IMR-90 (cell line): ENCODE measurements at regions not wholly inside any gene's neighbourhood (a gene's known extent, or its start where the extent isn't known, plus 50 kb on each side); places are given as distances from the start of the nearest gene placed in this dataset.

Source experiments
- ATAC-seq: fragments of 200-7000 bp; cut with Tn5 transposase; 2 replicates; pipeline ENCODE4 v1.9.1; 2020; ENCODE audit warnings: low read depth, mild to moderate bottlenecking, moderate library complexity
- BruUV-seq: library from RNA; stranded (reverse); fragments of 400-500 nt; replicated peaks from 2 replicates; lab custom pipeline; 2021; lab: Mats Ljungman, UMichigan
- CTCF ChIA-PET: fragments of 300-600 bp; formaldehyde crosslinking; extraction: SDS; loops from one replicate; lab custom pipeline; 2021; ENCODE audit warnings: antibody characterized with exemption; lab: Yijun Ruan, JAX
- POLR2A ChIA-PET: fragments of 300-600 bp; sonication (Branson Sonifier 250); formaldehyde crosslinking; loops from one replicate; lab custom pipeline; 2022; ENCODE audit warnings: antibody characterized with exemption; ENCODE audit not compliant: unreplicated experiment; lab: Charles Lee
- DNase-seq: peaks from one replicate; pipeline ENCODE4 v3.0.0; 2013
- H2AFZ ChIP-seq: replicated peaks from 2 replicates; pipeline ENCODE3; 2013; ENCODE audit warnings: low read length, mild to moderate bottlenecking; ENCODE audit not compliant: poor library complexity
- H2AK5ac ChIP-seq: 2 replicates; pipeline ENCODE4 v1.6.1; 2013; ENCODE audit warnings: low read depth, low read length, inconsistent platforms
- H2AK9ac ChIP-seq: replicated peaks from 2 replicates; pipeline ENCODE3; 2013; ENCODE audit warnings: mild to moderate bottlenecking, low read depth, low read length, moderate library complexity; ENCODE audit not compliant: poor library complexity
- H2BK120ac ChIP-seq: 2 replicates; pipeline ENCODE4 v1.6.1; 2013; ENCODE audit warnings: low read depth, low read length, inconsistent platforms
- H2BK15ac ChIP-seq: 3 replicates; pipeline ENCODE4 v1.6.1; 2013; ENCODE audit warnings: low read depth, low read length, inconsistent platforms
- H2BK20ac ChIP-seq: 2 replicates; pipeline ENCODE4 v1.6.1; 2013; ENCODE audit warnings: low read depth, mild to moderate bottlenecking, inconsistent platforms, low read length, moderate library complexity
- H2BK5ac ChIP-seq: 2 replicates; pipeline ENCODE4 v1.6.1; 2013; ENCODE audit warnings: mild to moderate bottlenecking, low read depth, low read length, inconsistent platforms; ENCODE audit not compliant: poor library complexity, severe bottlenecking
- H3K14ac ChIP-seq: replicated peaks from 2 replicates; pipeline ENCODE4 v1.6.1; 2013; ENCODE audit warnings: low read depth, low read length, inconsistent platforms
- H3K18ac ChIP-seq: 2 replicates; pipeline ENCODE4 v1.6.1; 2013; ENCODE audit warnings: low read depth, low read length, control low read depth
- H3K23ac ChIP-seq: 2 replicates; pipeline ENCODE4 v1.6.1; 2013; ENCODE audit warnings: low read depth, low read length, inconsistent platforms
- H3K27ac ChIP-seq: 2 replicates; pipeline ENCODE4 v1.5.1; 2013; ENCODE audit warnings: mild to moderate bottlenecking, control low read depth, low read length; ENCODE audit not compliant: insufficient read depth
- H3K27me3 ChIP-seq: 2 replicates; pipeline ENCODE4 v1.6.1; 2013; ENCODE audit warnings: low read length; ENCODE audit not compliant: control insufficient read depth, insufficient read depth
- H3K36me3 ChIP-seq: 2 replicates; pipeline ENCODE4 v1.6.1; 2013; ENCODE audit warnings: low read length, mixed read lengths; ENCODE audit not compliant: control insufficient read depth, insufficient read depth
- H3K4ac ChIP-seq: 2 replicates; pipeline ENCODE4 v1.6.1; 2013; ENCODE audit warnings: low read depth, low read length, inconsistent platforms
- H3K4me1 ChIP-seq: 2 replicates; pipeline ENCODE4 v1.6.1; 2013; ENCODE audit warnings: low read length, mixed read lengths; ENCODE audit not compliant: control insufficient read depth, insufficient read depth
- H3K4me2 ChIP-seq: 2 replicates; pipeline ENCODE4 v1.6.1; 2013; ENCODE audit warnings: low read depth, mild to moderate bottlenecking, control low read depth, low read length, moderate library complexity
- H3K4me3 ChIP-seq: 2 replicates; pipeline ENCODE4 v1.5.1; 2013; ENCODE audit warnings: low read depth, mild to moderate bottlenecking, control low read depth, low read length, moderate library complexity; ENCODE audit not compliant: insufficient read depth
- H3K56ac ChIP-seq: 2 replicates; pipeline ENCODE4 v1.6.1; 2013; ENCODE audit warnings: low read length, inconsistent platforms; ENCODE audit not compliant: insufficient read depth; ENCODE audit errors: extremely low read depth
- H3K79me1 ChIP-seq, 2 experiments: 2 replicates each; pipeline ENCODE4 v1.6.1; 2013; ENCODE audit warnings: low read length in 2 of 2, inconsistent platforms in 1 of 2, low read depth in 1 of 2
- H3K9ac ChIP-seq: 2 replicates; pipeline ENCODE4 v1.6.1; 2013; ENCODE audit warnings: low read depth, low read length, control low read depth
- H3K9me1 ChIP-seq: 2 replicates; pipeline ENCODE4 v1.6.1; 2013; ENCODE audit warnings: low read length, inconsistent platforms; ENCODE audit not compliant: insufficient read depth
- H3K9me3 ChIP-seq: 2 replicates; pipeline ENCODE4 v1.6.1; 2013; ENCODE audit warnings: low read length; ENCODE audit not compliant: control insufficient read depth, insufficient read depth
- H4K20me1 ChIP-seq: 2 replicates; pipeline ENCODE4 v1.6.1; 2013; ENCODE audit warnings: low read length, inconsistent platforms; ENCODE audit not compliant: insufficient read depth
- H4K5ac ChIP-seq: 2 replicates; pipeline ENCODE4 v1.6.1; 2013; ENCODE audit warnings: mild to moderate bottlenecking, low read depth, low read length, control low read depth
- H4K8ac ChIP-seq, 2 experiments: 2 replicates each; pipeline ENCODE4 v1.6.1; 2013; ENCODE audit warnings: low read depth in 2 of 2, low read length in 2 of 2, control low read depth in 1 of 2, inconsistent platforms in 1 of 2
- H4K91ac ChIP-seq: 2 replicates; pipeline ENCODE4 v1.6.1; 2013; ENCODE audit warnings: low read depth, low read length, inconsistent platforms; ENCODE audit not compliant: insufficient read depth
- CEBPB ChIP-seq: IDR thresholded peaks from 2 replicates; pipeline ENCODE4 v1.6.1; 2012; ENCODE audit warnings: low read depth, low read length, improper control_type of control experiment
- CHD1 ChIP-seq: IDR thresholded peaks from 2 replicates; pipeline ENCODE4 v1.6.1; 2012; ENCODE audit warnings: low read depth, low read length, improper control_type of control experiment
- MAFK ChIP-seq: IDR thresholded peaks from 2 replicates; pipeline ENCODE4 v1.6.1; 2012; ENCODE audit warnings: low read depth, low read length, improper control_type of control experiment
- MAZ ChIP-seq: IDR thresholded peaks from 2 replicates; pipeline ENCODE4 v1.6.1; 2012; ENCODE audit warnings: low read depth, mild to moderate bottlenecking, low read length, improper control_type of control experiment, moderate library complexity, borderline replicate concordance
- POLR2A ChIP-seq: IDR thresholded peaks from 2 replicates; pipeline ENCODE4 v1.6.1; 2012; ENCODE audit warnings: mild to moderate bottlenecking, low read depth, low read length
- RFX5 ChIP-seq: IDR thresholded peaks from 2 replicates; pipeline ENCODE4 v1.8.0; 2012; ENCODE audit warnings: low read depth, mild to moderate bottlenecking, low read length, moderate library complexity
- SMC3 ChIP-seq: fragments of 150-350 bp; IDR thresholded peaks from 2 replicates; pipeline ENCODE4 v1.6.1; 2016; ENCODE audit warnings: low read depth, mild to moderate bottlenecking, antibody characterized with exemption, low read length, moderate library complexity
- WGBS, 2 experiments: methylation state at CpG; one replicate each; pipeline versions ENCODE4 v1.1.5 to v1.1.7; 2013; ENCODE audit warnings: missing lambda C conversion rate in 2 of 2; ENCODE audit not compliant: insufficient read length in 1 of 2; ENCODE audit errors: extremely low coverage in 2 of 2; 5-methylcytosine and 5-hydroxymethylcytosine counted together
- dilution Hi-C: fragments of 300-500 bp; cut with HindIII; formaldehyde crosslinking; loops from one replicate; pipeline ENCODE4 v1.14.3; 2018; ENCODE audit warnings: low sequenced_read_pairs; ENCODE audit not compliant: unreplicated experiment
- in situ Hi-C: fragments of 300-500 bp; cut with MboI; formaldehyde crosslinking; loops from 3 replicates; pipeline ENCODE4 v1.14.3; 2019; ENCODE audit warnings: low sequenced_read_pairs, inconsistent platforms, mixed read lengths
- intact Hi-C: fragments of 100-400 bp; cut with micrococcal nuclease; formaldehyde crosslinking; loops from 2 replicates; pipeline ENCODE4 v1.10.0; 2022
- TF ChIP-seq, protein P1 (sequence below): conservative IDR thresholded peaks from 2 replicates; pipeline ENCODE4 v1.5.1; 2012; ENCODE audit warnings: mild to moderate bottlenecking, low read depth, low read length, improper control_type of control experiment
- TF ChIP-seq, protein P2 (sequence below): fragments of 150-350 bp; IDR thresholded peaks from 2 replicates; pipeline ENCODE4 v1.6.1; 2016; ENCODE audit warnings: low read depth, mild to moderate bottlenecking, low read length, moderate library complexity, borderline replicate concordance

DNA sequence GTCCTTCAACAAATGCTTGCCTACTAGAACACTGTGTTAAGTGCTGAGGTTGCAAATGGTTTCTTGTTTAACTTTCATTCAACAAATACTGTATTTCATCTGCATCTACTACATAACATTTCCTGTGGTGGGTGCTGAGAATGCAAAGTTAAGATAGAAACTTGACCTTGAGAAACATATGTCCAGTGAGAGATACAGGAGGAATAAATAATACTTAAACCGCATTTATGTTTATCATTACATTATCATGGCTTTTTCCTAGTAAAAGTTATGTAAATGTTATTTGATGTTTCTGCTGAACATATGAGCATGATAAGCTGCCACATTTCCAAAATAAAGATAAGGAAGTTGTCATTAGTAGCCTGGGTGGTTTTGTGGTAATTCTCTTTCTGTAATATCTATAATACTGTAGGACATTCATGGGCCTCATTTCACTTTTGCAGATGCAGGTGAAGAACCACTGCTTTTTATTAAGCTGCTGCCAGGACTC lies 590.4 kb downstream of the PLPP3 start:
- Histone ChIP-seq H2AK5ac (no peak overlapping the region), H2BK120ac (no peak overlapping the region), H3K9ac (no peak overlapping the region), H3K18ac (no peak overlapping the region), H3K14ac (no peak overlapping the region), H2AK9ac (no peak overlapping the region), H3K4ac (no peak overlapping the region), H3K27ac (no peak overlapping the region), H3K9me3 (no peaks in the 10 kb centered on the region; the same call in 1 of the 2 replicates), H3K9me1 (no peaks in the 10 kb centered on the region), H3K23ac (no peak overlapping the region), H2BK20ac (no peak overlapping the region), H3K36me3 (no peaks in the 10 kb centered on the region), H4K5ac (no peak overlapping the region; the same call in 1 of the 2 replicates), H4K91ac (no peak overlapping the region), H3K56ac (no peak overlapping the region), H3K79me1 (no peaks in the 10 kb centered on the region), H4K8ac (no peak overlapping the region), H2BK15ac (no peak overlapping the region), H3K4me2 (no peak overlapping the region), H2BK5ac (no peak overlapping the region), H2AFZ (no peak overlapping the region), H3K4me1 (no peaks in the 10 kb centered on the region), H3K4me3 (no peak overlapping the region), H4K20me1 (no peaks in the 10 kb centered on the region), H3K27me3 (peaks cover 3% of the 10 kb centered on the region)
- WGBS, 2 experiments = no CpG with 5 or more reads among the region's 1 CpG
- ChIA-PET POLR2A (no interaction called here), CTCF (interaction anchor here (0.5 kb wide), 1 partner anchor 402 kb away, joined by 3 read pairs; no protein-coding TSS in a partner anchor)
- no peak for ATAC-seq
- no peak for DNase-seq
- dilution Hi-C loops = no loop called here
- no TSS peak for BruUV-seq
- in situ Hi-C loops = no loop called here
- intact Hi-C loops = no loop called here
- TF ChIP-seq SMC3 = no peak
- TF ChIP-seq, protein P1, sequence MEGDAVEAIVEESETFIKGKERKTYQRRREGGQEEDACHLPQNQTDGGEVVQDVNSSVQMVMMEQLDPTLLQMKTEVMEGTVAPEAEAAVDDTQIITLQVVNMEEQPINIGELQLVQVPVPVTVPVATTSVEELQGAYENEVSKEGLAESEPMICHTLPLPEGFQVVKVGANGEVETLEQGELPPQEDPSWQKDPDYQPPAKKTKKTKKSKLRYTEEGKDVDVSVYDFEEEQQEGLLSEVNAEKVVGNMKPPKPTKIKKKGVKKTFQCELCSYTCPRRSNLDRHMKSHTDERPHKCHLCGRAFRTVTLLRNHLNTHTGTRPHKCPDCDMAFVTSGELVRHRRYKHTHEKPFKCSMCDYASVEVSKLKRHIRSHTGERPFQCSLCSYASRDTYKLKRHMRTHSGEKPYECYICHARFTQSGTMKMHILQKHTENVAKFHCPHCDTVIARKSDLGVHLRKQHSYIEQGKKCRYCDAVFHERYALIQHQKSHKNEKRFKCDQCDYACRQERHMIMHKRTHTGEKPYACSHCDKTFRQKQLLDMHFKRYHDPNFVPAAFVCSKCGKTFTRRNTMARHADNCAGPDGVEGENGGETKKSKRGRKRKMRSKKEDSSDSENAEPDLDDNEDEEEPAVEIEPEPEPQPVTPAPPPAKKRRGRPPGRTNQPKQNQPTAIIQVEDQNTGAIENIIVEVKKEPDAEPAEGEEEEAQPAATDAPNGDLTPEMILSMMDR = no peak
- TF ChIP-seq CHD1 = no peak
- no peak for TF ChIP-seq CEBPB
- no peak for TF ChIP-seq RFX5
- no peak for TF ChIP-seq POLR2A
- TF ChIP-seq, protein P2, sequence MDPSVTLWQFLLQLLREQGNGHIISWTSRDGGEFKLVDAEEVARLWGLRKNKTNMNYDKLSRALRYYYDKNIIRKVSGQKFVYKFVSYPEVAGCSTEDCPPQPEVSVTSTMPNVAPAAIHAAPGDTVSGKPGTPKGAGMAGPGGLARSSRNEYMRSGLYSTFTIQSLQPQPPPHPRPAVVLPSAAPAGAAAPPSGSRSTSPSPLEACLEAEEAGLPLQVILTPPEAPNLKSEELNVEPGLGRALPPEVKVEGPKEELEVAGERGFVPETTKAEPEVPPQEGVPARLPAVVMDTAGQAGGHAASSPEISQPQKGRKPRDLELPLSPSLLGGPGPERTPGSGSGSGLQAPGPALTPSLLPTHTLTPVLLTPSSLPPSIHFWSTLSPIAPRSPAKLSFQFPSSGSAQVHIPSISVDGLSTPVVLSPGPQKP = no peak
- TF ChIP-seq MAFK = peak; percentile 59
- TF ChIP-seq MAZ = no peak
